HG03045 (cell line): ENCODE measurements at regions not wholly inside any gene's neighbourhood (a gene's known extent, or its start where the extent isn't known, plus 50 kb on each side); places are given as distances from the start of the nearest gene placed in this dataset.

Experiments
- ATAC-seq: cut with Tn5 transposase; IDR thresholded peaks from one replicate; pipeline ENCODE4 v1.9.1; 2021; ENCODE audit warnings: mild to moderate bottlenecking, moderate library complexity; ENCODE audit not compliant: unreplicated experiment

DNA sequence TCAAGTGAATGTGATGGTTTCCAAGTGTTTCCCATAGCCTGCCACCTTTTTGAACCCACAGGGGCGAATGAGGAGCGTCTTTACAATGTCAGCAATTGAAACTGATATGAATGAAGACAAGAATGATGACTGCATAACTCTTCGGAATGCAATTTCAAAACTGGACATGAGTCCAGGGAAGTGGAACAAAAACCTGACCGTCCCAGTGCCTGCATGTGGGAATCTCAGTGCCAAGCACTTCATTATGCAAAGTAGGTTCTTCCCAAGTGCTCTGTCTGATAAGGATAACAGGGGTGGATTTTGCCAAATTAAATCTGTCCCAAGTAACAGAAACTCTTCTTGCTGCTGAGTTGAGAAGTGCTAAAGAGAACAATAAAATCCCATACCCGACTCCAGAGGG, 243.8 kb upstream of the ADAMTS16 start:
- ATAC-seq: no peak

DNA sequence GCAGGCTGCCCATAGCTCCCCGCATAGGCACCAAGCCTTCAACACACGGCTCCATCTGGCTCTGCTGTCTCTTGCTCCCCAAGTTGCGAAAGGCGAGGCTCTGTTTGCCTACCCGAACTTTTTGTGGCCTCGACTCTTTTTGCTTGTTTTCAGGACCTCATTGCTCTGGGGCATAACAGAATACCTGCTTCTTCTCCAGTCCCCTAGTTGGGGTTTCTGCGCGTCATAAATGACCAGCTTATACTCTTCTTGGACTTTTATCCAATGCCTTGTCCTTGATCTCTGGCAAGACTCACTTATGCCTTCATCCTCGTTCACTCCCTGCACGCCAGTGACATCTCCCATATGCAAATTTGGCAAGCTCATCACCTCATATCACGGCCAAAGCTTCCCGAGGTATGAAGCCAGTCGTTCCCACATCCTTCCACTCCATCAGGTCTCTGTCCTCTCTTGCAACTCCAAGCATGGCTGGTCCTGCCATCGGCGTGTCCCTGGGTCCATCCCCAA, 238.8 kb upstream of the ADAMTS16 start:
- ATAC-seq: no peak

- ATAC-seq: no peak
These were observed 238.2 kb upstream of the ADAMTS16 start for GRCh38 chr5:4901924-4902323.

DNA sequence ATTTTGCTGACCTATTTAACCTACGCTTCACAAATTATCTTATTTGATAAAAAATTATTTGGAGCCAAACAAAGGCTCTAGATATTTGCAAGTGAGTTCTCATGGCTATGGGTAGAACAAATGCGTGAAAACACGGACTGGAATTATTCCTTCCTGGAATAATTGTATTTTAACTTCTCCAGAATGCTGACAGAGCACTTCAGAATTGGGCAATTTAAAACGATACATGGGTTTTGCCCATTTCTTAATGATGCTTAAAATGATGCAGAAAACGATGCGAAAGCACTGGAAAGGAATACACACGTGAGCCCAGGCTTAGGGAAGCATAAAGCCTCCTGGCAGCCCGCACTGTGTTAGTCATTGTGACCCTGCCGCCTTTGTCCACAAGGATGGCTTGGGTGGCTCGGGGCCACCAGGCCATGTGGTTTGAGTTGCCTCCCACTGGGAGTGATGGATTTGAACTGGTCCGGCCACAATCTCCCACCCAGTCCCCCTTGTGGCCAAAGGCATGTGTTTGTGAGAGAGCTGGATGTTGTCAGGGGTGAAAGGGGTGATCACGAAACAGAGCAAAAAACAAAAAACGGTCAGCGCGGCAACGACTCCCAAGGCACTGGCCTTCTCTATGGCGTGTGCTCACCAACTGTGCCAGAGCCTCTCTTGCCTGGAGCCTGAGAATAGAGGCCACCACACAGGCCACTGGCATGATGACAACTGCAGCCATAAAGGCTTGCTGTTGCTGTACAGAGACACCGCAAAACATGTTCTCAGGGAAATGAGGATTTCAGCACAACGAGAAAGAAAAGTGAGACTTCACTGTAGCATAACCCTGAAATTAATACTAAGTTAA, 234.2 kb upstream of the ADAMTS16 start:
- ATAC-seq: no peak

- no peak for ATAC-seq
These were observed 233.3 kb upstream of the ADAMTS16 start for GRCh38 chr5:4906786-4907185.

DNA sequence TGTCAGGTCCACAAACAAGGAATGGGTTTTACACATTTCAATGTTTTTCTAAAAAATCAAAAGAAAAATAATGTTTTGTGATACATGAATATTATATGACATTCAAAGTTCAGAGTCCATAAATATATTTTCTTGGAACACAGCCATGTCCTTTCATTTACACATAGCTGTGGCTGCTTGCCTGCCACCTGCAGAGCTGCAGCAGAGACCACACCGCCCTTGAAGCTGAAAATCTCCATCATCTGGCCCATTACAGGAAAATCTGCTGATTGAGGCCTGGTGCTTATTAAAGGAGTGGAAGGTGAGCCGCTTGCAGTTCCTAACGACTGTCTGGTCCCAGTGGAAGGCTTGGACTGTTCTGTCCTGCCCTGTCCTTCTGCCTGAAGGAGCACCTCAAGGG, 232.6 kb upstream of the ADAMTS16 start:
- ATAC-seq: no peak

DNA sequence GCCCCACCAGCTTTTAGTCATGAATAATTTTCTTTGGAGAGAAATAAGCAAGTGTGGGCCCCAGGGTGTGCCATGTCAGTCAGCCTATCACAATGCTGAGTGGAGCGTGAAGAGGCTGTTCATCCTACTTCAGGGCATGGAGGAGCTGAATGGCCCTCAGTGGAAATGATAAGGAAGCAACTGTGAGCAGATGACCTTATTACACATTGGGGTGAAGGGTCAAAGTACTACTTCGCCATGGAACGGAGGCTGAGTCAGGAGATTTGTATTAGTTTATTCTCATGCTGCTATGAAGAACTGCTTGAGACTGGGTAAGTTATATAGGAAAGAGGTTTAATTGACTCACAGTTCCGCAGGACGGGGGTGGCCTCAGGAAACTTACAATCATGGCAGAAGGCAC, 231.0 kb upstream of the ADAMTS16 start:
- ATAC-seq: no peak

GRCh38 chr5:4911646-4912403, 228.3 kb upstream of the ADAMTS16 start:
- ATAC-seq: no peak

DNA sequence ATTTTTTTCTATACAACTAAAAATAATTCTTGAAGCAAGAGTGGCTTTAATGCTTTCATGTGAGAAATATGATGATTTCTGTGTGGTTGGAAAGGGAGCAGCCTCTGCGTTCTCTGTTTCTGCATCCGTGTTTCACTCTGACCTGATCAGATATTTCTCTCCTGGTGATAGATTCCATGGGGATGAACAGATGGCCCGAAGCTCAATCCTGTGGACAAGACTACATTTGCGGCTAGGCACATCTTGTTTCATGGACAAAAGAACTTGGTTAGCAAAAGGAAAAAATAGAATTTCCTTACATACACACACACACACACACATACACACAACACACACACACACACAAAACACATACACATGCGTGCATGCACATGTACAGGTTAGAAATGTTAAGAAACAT, 218.2 kb upstream of the ADAMTS16 start:
- ATAC-seq: no peak

DNA sequence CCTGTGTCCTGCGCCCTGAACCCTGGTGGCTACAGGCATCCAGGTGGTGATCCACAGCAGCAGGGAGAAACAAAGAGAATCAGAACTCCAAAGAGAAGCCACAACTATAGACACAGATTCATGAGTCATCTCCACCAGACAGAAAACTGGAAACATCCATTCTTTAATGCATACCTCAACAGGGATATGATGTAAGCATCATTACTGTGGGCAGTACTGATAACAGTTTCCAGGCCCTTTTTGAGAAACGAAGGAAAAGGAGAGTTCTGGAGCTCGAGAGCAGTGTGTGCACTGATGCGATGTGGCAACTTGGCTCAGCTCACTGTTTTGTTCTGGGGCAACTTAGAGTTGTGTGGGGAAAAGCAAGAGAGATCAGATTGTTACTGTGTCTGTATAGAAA, 215.6 kb upstream of the ADAMTS16 start:
- ATAC-seq: no peak

- ATAC-seq: no peak
These were observed 213.0 kb upstream of the ADAMTS16 start for GRCh38 chr5:4927097-4927496.

DNA sequence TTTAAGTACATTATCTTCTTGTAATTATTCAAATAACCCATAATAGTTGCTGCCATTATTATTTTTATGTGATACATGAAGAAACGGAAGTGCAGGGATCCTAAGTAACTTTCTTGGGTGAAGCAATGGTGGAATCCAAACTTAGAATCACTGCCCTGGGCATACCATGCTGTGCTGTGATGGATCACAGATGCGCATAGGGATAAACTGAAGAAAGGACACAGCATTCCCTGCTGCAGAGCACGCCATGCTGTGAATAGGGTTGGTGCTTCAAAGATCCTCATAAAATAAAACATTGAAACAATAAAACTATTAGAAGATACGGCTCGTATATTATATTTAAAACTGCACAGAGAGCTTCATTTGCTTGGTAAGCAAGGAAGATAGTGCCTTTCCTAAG, 211.7 kb upstream of the ADAMTS16 start:
- ATAC-seq: no peak

DNA sequence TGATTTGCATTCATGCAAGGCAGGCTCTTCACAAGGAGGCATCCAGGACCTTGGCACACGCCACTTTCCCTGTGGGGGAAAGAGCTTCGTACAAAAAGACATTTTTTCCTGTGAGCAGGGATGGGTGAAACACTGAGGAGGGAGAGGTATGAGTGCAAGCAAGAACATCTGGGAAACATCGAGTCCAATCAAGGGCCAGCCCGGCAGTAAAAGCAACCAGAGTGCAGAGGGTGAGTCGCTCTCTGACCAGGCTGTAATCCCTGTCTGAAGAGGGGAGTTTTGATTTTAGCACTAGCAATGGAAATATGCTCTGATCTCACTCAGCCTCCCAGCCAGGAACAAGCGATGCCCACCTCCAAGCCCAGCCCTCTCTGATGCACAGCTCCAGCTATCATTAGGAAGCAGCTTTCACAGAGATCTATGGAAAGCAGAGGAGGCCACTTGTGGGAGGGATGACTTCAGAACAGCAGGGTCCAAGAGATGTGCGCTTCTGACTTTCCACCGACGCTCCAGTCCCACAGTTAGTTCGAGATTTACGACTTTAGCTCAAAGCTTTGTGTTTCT, 211.0 kb upstream of the ADAMTS16 start:
- ATAC-seq: no peak

- no peak for ATAC-seq
These were observed 200.9 kb upstream of the ADAMTS16 start for GRCh38 chr5:4939042-4939781.

- ATAC-seq: no peak
These were observed 199.0 kb upstream of the ADAMTS16 start for GRCh38 chr5:4941161-4941560.

- no peak for ATAC-seq
These were observed 197.9 kb upstream of the ADAMTS16 start for GRCh38 chr5:4941957-4942830.

GRCh38 chr5:4942831-4943178, 197.3 kb upstream of the ADAMTS16 start:
- no peak for ATAC-seq

DNA sequence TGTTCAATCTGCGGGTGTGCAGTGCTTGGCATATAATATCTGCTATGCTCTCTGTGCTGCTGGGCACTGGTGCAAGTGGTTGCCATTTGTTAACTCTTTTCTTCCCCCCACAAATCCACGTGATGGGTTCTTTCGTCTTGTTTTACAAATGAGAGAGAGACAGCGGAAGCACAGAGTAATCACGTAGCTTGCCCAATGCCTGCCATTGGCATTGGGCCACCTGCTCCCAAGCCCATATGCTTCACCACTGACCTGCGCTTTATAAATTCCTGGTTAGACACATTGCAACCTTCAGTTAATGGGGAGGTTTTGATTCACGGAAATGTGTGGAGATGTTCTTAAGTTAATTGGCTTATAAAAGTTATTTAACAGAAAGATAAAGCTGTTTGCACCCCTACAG, 194.8 kb upstream of the ADAMTS16 start:
- ATAC-seq: no peak

DNA sequence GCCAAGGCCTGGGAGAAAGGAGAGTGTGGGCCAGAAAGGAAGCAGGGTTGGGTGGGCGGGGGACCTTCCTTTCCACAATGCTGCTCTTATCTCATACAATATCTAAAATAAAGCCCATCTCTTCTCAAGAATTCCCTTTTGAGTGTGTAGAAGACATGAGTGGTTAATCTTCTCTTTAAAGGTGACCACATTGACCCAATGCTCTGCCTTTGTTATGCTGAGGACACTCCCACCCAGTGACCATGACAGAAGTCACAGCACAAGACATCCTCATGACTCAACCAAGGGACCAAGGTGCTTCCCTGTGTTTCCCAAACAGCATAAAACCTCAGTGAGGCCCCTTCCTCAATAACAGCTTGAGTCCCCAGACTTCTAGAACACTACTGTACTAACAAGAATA, 193.0 kb upstream of the ADAMTS16 start:
- no peak for ATAC-seq

GRCh38 chr5:4947893-4948536, 192.1 kb upstream of the ADAMTS16 start:
- ATAC-seq: no peak
